WTC11 (cell line): ENCODE measurements at regions not wholly inside any gene's neighbourhood (a gene's known extent, or its start where the extent isn't known, plus 50 kb on each side); places are given as distances from the start of the nearest gene placed in this dataset.

Experiments
- ATAC-seq: fragments of 200-7000 bp; cut with Tn5 transposase; 2 replicates; pipeline ENCODE4 v1.10.0; 2021; ENCODE audit warnings: mild to moderate bottlenecking, moderate library complexity
- CTCF ChIA-PET: fragments of 300-600 bp; sonication (Branson Sonifier 250); formaldehyde crosslinking; loops from one replicate; lab custom pipeline; 2021; ENCODE audit warnings: antibody characterized with exemption; lab: Charles Lee
- POLR2A ChIA-PET: fragments of 350-600 bp; sonication (Branson Sonifier 250); formaldehyde crosslinking; loops from one replicate; lab custom pipeline; 2021; ENCODE audit warnings: antibody characterized with exemption; lab: Charles Lee
- DNase-seq: peaks from one replicate; pipeline ENCODE4 v3.0.0; 2021; ENCODE audit warnings: low spot score
- H3K27ac Mint-ChIP-seq: 2 replicates; pipeline ENCODE4 v1.8.0; 2021; ENCODE audit warnings: mixed read lengths
- H3K27me3 Mint-ChIP-seq: 2 replicates; pipeline ENCODE4 v1.8.0; 2021; ENCODE audit warnings: low read depth, mild to moderate bottlenecking, moderate library complexity, mixed read lengths
- H3K36me3 Mint-ChIP-seq: 2 replicates; pipeline ENCODE4 v1.8.0; 2021; ENCODE audit warnings: mixed read lengths
- H3K4me1 Mint-ChIP-seq: 2 replicates; pipeline ENCODE4 v1.8.0; 2022; ENCODE audit warnings: mixed read lengths
- H3K4me3 Mint-ChIP-seq: 2 replicates; pipeline ENCODE4 v1.8.0; 2021; ENCODE audit warnings: mild to moderate bottlenecking, moderate library complexity, mixed read lengths
- H3K9me3 Mint-ChIP-seq: 2 replicates; pipeline ENCODE4 v1.8.0; 2021; ENCODE audit warnings: mixed read lengths
- ATF1 ChIP-seq: sonication (generic); formaldehyde crosslinking; IDR thresholded peaks from 2 replicates; pipeline ENCODE4 v1.8.1; 2023; ENCODE audit warnings: mild to moderate bottlenecking, moderate library complexity, missing genetic modification reagents
- CBFB ChIP-seq: sonication (generic); formaldehyde crosslinking; IDR thresholded peaks from 2 replicates; pipeline ENCODE4 v1.8.1; 2022; ENCODE audit warnings: mild to moderate bottlenecking, low read depth, missing genetic modification reagents
- GABPB1 ChIP-seq: sonication (generic); formaldehyde crosslinking; IDR thresholded peaks from 2 replicates; pipeline ENCODE4 v1.8.1; 2023; ENCODE audit warnings: mild to moderate bottlenecking, missing genetic modification reagents
- GTF2I ChIP-seq: fragments of 250-450 bp; sonication (Bioruptor Pico); conservative IDR thresholded peaks from 2 replicates; pipeline ENCODE4 v1.4.0; 2021; ENCODE audit warnings: mild to moderate bottlenecking
- IRF2 ChIP-seq: sonication (generic); formaldehyde crosslinking; IDR thresholded peaks from 2 replicates; pipeline ENCODE4 v1.8.0; 2022; ENCODE audit warnings: low read depth, missing genetic modification reagents, borderline replicate concordance
- SMAD3 ChIP-seq: sonication (generic); formaldehyde crosslinking; IDR thresholded peaks from 2 replicates; pipeline ENCODE4 v1.8.0; 2022; ENCODE audit warnings: missing genetic modification reagents, mild to moderate bottlenecking, borderline replicate concordance
- TCF7 ChIP-seq: sonication (generic); formaldehyde crosslinking; IDR thresholded peaks from 2 replicates; pipeline ENCODE4 v1.8.0; 2022; ENCODE audit warnings: mild to moderate bottlenecking, low read depth, missing genetic modification reagents, moderate library complexity
- TP53 ChIP-seq: sonication (generic); formaldehyde crosslinking; IDR thresholded peaks from 2 replicates; pipeline ENCODE4 v1.8.1; 2023; ENCODE audit warnings: mild to moderate bottlenecking, missing genetic modification reagents
- ZBTB21 ChIP-seq: sonication (generic); formaldehyde crosslinking; IDR thresholded peaks from 2 replicates; pipeline ENCODE4 v1.8.1; 2023; ENCODE audit warnings: mild to moderate bottlenecking, missing genetic modification reagents, borderline replicate concordance
- ZNF121 ChIP-seq: sonication (generic); formaldehyde crosslinking; IDR thresholded peaks from 2 replicates; pipeline ENCODE4 v1.8.0; 2023; ENCODE audit warnings: missing genetic modification reagents
- ZNF138 ChIP-seq: sonication (generic); formaldehyde crosslinking; conservative IDR thresholded peaks from 2 replicates; pipeline ENCODE4 v1.8.1; 2022; ENCODE audit warnings: mild to moderate bottlenecking, moderate library complexity, missing genetic modification reagents
- ZNF219 ChIP-seq: sonication (generic); formaldehyde crosslinking; IDR thresholded peaks from 2 replicates; pipeline ENCODE4 v1.8.0; 2023; ENCODE audit warnings: missing genetic modification reagents, mild to moderate bottlenecking, borderline replicate concordance
- ZNF396 ChIP-seq: fragments of 250-450 bp; sonication (Bioruptor Pico); IDR thresholded peaks from 2 replicates; pipeline ENCODE4 v1.8.0; 2021; ENCODE audit warnings: mild to moderate bottlenecking, moderate library complexity, borderline replicate concordance
- ZNF416 ChIP-seq: fragments of 250-450 bp; sonication (Bioruptor Pico); IDR thresholded peaks from 2 replicates; pipeline ENCODE4 v1.9.0; 2021; ENCODE audit warnings: mild to moderate bottlenecking, inconsistent platforms
- TF ChIP-seq, protein P1 (sequence below): sonication (generic); formaldehyde crosslinking; IDR thresholded peaks from 2 replicates; pipeline ENCODE4 v1.8.1; 2022; ENCODE audit warnings: mild to moderate bottlenecking, missing genetic modification reagents, moderate library complexity, borderline replicate concordance
- TF ChIP-seq, protein P2 (sequence below): fragments of 250-450 bp; sonication (Bioruptor Pico); IDR thresholded peaks from 2 replicates; pipeline ENCODE4 v1.9.0; 2021; ENCODE audit warnings: mild to moderate bottlenecking
- TF ChIP-seq, protein P3 (sequence below): sonication (generic); formaldehyde crosslinking; IDR thresholded peaks from 2 replicates; pipeline ENCODE4 v1.8.1; 2023; ENCODE audit warnings: mild to moderate bottlenecking, missing genetic modification reagents, moderate library complexity
- TF ChIP-seq, protein P4 (sequence below): fragments of 250-450 bp; sonication (Bioruptor Pico); IDR thresholded peaks from 2 replicates; pipeline ENCODE4 v1.8.0; 2021; ENCODE audit warnings: mild to moderate bottlenecking
- TF ChIP-seq, protein P5 (sequence below): sonication (generic); formaldehyde crosslinking; IDR thresholded peaks from 2 replicates; pipeline ENCODE4 v1.8.1; 2022; ENCODE audit warnings: missing genetic modification reagents, borderline replicate concordance
- TF ChIP-seq, protein P6 (sequence below): fragments of 250-450 bp; sonication (Bioruptor Pico); IDR thresholded peaks from 2 replicates; pipeline ENCODE4 v1.9.0; 2021; ENCODE audit warnings: mild to moderate bottlenecking, borderline replicate concordance

DNA sequence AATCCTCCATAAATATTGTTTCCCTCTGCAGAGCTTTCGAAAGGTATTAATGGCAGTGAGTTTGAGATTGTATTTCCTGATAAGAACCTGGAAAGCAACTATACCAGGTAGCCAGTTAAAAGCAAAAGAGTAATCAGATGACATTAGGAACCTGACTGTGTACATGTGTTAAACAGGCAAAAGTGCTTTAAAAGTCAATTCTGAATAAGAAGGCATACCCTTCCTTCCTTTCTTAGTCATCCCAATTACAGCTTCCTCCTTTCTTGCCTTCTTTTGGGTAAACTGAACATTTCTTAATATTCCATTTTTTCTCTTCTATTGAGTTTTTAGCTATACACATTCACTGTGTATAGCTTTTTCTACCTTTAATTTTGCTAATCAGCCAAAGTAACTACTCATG, 144.7 kb downstream of the ZNF281 start:
- Mint-ChIP-seq H3K4me1 (no peaks in the 10 kb centered on the region; the same call in 1 of the 2 replicates), H3K27me3 (no peaks in the 10 kb centered on the region), H3K27ac (no peak overlapping the region), H3K36me3 (no peaks in the 10 kb centered on the region), H3K9me3 (peaks cover 4% of the 10 kb centered on the region), H3K4me3 (no peak overlapping the region)
- DNase-seq (no peak), ATAC-seq (no peak)
- ChIA-PET POLR2A (no interaction called here), CTCF (no interaction called here)
- TF ChIP-seq ATF1 (CRISPR knock-in tag), result no peak
- TF ChIP-seq TP53, result no peak
- TF ChIP-seq GABPB1 (CRISPR knock-in tag), result no peak
- TF ChIP-seq, protein P1, sequence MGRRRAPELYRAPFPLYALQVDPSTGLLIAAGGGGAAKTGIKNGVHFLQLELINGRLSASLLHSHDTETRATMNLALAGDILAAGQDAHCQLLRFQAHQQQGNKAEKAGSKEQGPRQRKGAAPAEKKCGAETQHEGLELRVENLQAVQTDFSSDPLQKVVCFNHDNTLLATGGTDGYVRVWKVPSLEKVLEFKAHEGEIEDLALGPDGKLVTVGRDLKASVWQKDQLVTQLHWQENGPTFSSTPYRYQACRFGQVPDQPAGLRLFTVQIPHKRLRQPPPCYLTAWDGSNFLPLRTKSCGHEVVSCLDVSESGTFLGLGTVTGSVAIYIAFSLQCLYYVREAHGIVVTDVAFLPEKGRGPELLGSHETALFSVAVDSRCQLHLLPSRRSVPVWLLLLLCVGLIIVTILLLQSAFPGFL (CRISPR knock-in tag), result no peak
- no peak for TF ChIP-seq SMAD3 (CRISPR knock-in tag)
- TF ChIP-seq ZNF121 (CRISPR knock-in tag), result no peak
- TF ChIP-seq CBFB (CRISPR knock-in tag), result no peak
- TF ChIP-seq, protein P2, sequence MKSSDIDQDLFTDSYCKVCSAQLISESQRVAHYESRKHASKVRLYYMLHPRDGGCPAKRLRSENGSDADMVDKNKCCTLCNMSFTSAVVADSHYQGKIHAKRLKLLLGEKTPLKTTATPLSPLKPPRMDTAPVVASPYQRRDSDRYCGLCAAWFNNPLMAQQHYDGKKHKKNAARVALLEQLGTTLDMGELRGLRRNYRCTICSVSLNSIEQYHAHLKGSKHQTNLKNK (CRISPR knock-in tag), result no peak
- TF ChIP-seq, protein P3, sequence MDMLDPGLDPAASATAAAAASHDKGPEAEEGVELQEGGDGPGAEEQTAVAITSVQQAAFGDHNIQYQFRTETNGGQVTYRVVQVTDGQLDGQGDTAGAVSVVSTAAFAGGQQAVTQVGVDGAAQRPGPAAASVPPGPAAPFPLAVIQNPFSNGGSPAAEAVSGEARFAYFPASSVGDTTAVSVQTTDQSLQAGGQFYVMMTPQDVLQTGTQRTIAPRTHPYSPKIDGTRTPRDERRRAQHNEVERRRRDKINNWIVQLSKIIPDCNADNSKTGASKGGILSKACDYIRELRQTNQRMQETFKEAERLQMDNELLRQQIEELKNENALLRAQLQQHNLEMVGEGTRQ (CRISPR knock-in tag), result no peak
- TF ChIP-seq, protein P4, sequence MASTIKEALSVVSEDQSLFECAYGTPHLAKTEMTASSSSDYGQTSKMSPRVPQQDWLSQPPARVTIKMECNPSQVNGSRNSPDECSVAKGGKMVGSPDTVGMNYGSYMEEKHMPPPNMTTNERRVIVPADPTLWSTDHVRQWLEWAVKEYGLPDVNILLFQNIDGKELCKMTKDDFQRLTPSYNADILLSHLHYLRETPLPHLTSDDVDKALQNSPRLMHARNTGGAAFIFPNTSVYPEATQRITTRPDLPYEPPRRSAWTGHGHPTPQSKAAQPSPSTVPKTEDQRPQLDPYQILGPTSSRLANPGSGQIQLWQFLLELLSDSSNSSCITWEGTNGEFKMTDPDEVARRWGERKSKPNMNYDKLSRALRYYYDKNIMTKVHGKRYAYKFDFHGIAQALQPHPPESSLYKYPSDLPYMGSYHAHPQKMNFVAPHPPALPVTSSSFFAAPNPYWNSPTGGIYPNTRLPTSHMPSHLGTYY, result no peak
- TF ChIP-seq ZBTB21 (CRISPR knock-in tag), result no peak
- TF ChIP-seq, protein P5, sequence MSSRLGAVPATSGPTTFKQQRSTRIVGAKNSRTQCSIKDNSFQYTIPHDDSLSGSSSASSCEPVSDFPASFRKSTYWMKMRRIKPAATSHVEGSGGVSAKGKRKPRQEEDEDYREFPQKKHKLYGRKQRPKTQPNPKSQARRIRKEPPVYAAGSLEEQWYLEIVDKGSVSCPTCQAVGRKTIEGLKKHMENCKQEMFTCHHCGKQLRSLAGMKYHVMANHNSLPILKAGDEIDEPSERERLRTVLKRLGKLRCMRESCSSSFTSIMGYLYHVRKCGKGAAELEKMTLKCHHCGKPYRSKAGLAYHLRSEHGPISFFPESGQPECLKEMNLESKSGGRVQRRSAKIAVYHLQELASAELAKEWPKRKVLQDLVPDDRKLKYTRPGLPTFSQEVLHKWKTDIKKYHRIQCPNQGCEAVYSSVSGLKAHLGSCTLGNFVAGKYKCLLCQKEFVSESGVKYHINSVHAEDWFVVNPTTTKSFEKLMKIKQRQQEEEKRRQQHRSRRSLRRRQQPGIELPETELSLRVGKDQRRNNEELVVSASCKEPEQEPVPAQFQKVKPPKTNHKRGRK (CRISPR knock-in tag), result no peak
- TF ChIP-seq, protein P6, sequence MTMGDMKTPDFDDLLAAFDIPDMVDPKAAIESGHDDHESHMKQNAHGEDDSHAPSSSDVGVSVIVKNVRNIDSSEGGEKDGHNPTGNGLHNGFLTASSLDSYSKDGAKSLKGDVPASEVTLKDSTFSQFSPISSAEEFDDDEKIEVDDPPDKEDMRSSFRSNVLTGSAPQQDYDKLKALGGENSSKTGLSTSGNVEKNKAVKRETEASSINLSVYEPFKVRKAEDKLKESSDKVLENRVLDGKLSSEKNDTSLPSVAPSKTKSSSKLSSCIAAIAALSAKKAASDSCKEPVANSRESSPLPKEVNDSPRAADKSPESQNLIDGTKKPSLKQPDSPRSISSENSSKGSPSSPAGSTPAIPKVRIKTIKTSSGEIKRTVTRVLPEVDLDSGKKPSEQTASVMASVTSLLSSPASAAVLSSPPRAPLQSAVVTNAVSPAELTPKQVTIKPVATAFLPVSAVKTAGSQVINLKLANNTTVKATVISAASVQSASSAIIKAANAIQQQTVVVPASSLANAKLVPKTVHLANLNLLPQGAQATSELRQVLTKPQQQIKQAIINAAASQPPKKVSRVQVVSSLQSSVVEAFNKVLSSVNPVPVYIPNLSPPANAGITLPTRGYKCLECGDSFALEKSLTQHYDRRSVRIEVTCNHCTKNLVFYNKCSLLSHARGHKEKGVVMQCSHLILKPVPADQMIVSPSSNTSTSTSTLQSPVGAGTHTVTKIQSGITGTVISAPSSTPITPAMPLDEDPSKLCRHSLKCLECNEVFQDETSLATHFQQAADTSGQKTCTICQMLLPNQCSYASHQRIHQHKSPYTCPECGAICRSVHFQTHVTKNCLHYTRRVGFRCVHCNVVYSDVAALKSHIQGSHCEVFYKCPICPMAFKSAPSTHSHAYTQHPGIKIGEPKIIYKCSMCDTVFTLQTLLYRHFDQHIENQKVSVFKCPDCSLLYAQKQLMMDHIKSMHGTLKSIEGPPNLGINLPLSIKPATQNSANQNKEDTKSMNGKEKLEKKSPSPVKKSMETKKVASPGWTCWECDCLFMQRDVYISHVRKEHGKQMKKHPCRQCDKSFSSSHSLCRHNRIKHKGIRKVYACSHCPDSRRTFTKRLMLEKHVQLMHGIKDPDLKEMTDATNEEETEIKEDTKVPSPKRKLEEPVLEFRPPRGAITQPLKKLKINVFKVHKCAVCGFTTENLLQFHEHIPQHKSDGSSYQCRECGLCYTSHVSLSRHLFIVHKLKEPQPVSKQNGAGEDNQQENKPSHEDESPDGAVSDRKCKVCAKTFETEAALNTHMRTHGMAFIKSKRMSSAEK (CRISPR knock-in tag), result no peak
- no peak for TF ChIP-seq ZNF138 (CRISPR knock-in tag)
- TF ChIP-seq TCF7 (CRISPR knock-in tag), result no peak
- no peak for TF ChIP-seq IRF2 (CRISPR knock-in tag)
- TF ChIP-seq ZNF416, result no peak
- TF ChIP-seq ZNF219 (CRISPR knock-in tag), result no peak
- no peak for TF ChIP-seq ZNF396 (CRISPR knock-in tag)
- no peak for TF ChIP-seq GTF2I
